Activated B cell treated with CpG ODN at 0.5 μM for 24 hours (primary cell): ENCODE measurements at regions not wholly inside any gene's neighbourhood (a gene's known extent, or its start where the extent isn't known, plus 50 kb on each side); places are given as distances from the start of the nearest gene placed in this dataset.

ENCODE experiments used
- ATAC-seq: fragments of 200-7000 bp; cut with Tn5 transposase; one replicate; pipeline ENCODE4 v1.10.0; 2021; ENCODE audit warnings: low read depth, mild to moderate bottlenecking, moderate library complexity
- CTCF ChIA-PET: fragments of 350-600 bp; sonication (Branson Sonifier 250); formaldehyde crosslinking; loops from one replicate; lab custom pipeline; 2021; ENCODE audit warnings: antibody characterized with exemption; lab: Charles Lee
- POLR2A ChIA-PET: fragments of 350-600 bp; sonication (Branson Sonifier 250); formaldehyde crosslinking; loops from one replicate; lab custom pipeline; 2021; ENCODE audit warnings: antibody characterized with exemption; lab: Charles Lee
- DNase-seq: peaks from one replicate; pipeline ENCODE4 v3.0.0; 2022
- H3K27ac Mint-ChIP-seq: one replicate; pipeline ENCODE4 v1.8.0; 2020; ENCODE audit warnings: mixed read lengths
- H3K27me3 Mint-ChIP-seq: one replicate; pipeline ENCODE4 v1.8.0; 2021; ENCODE audit warnings: mixed read lengths
- H3K36me3 Mint-ChIP-seq: one replicate; pipeline ENCODE4 v1.8.0; 2021; ENCODE audit warnings: low read depth, mixed read lengths
- H3K4me1 Mint-ChIP-seq: one replicate; pipeline ENCODE4 v1.8.0; 2021; ENCODE audit warnings: mixed read lengths
- H3K4me3 Mint-ChIP-seq: one replicate; pipeline ENCODE4 v1.8.0; 2020; ENCODE audit warnings: mild to moderate bottlenecking, mixed read lengths
- H3K9me3 Mint-ChIP-seq: one replicate; pipeline ENCODE4 v1.8.0; 2020; ENCODE audit warnings: mixed read lengths
- intact Hi-C: fragments of 100-400 bp; cut with micrococcal nuclease; formaldehyde crosslinking; loops from one replicate; pipeline ENCODE4 v1.15.1; 2024
- TF ChIP-seq, protein P1 (sequence below): fragments of 200-600 bp; IDR thresholded peaks from one replicate; pipeline ENCODE4 v1.8.0; 2022; ENCODE audit warnings: antibody characterized with exemption, mild to moderate bottlenecking

DNA sequence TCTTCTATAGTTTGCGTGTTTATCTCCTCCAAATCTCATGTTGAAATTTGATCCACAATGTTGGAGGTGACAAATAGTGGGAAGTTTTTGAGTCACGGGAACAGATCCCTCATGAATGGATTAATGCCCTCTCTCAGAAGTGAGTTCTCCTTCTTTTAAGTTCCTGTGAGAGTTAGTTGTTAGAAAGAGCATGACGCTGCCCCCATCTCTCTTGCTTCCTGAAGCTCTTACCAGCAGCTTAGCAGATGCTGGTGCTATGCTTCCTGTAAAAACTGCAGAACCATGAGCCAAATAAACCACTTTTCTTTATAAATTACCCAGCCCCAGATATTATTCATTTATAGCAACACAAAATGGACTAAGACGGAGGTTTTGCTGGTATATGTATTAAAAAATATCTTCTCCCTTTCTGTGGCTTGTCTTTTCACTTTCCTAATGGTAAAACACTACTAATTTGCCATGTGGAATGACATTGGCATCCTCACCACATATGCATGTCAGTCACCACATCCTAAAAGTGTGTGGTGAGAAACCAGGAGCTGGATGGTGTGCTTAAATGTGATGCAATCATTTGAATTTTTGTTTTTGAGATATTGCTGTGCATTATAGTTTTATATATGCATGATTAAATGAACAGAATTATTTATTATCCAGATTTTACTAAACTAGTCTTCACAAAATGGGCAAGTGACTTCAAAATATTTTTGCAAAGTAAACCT lies 449.3 kb downstream of the ADAMTS20 start:
- Mint-ChIP-seq H3K9me3 (no peaks in the 10 kb centered on the region), H3K27me3 (peaks cover 5% of the 10 kb centered on the region), H3K4me3 (no peak overlapping the region), H3K4me1 (no peaks in the 10 kb centered on the region), H3K27ac (no peak overlapping the region), H3K36me3 (no peaks in the 10 kb centered on the region)
- CTCF ChIA-PET = no interaction called here
- TF ChIP-seq, protein P1, sequence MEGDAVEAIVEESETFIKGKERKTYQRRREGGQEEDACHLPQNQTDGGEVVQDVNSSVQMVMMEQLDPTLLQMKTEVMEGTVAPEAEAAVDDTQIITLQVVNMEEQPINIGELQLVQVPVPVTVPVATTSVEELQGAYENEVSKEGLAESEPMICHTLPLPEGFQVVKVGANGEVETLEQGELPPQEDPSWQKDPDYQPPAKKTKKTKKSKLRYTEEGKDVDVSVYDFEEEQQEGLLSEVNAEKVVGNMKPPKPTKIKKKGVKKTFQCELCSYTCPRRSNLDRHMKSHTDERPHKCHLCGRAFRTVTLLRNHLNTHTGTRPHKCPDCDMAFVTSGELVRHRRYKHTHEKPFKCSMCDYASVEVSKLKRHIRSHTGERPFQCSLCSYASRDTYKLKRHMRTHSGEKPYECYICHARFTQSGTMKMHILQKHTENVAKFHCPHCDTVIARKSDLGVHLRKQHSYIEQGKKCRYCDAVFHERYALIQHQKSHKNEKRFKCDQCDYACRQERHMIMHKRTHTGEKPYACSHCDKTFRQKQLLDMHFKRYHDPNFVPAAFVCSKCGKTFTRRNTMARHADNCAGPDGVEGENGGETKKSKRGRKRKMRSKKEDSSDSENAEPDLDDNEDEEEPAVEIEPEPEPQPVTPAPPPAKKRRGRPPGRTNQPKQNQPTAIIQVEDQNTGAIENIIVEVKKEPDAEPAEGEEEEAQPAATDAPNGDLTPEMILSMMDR = no peak
- DNase-seq = no peak
- POLR2A ChIA-PET = no interaction called here
- intact Hi-C loops = no loop called here
- ATAC-seq = no peak

DNA sequence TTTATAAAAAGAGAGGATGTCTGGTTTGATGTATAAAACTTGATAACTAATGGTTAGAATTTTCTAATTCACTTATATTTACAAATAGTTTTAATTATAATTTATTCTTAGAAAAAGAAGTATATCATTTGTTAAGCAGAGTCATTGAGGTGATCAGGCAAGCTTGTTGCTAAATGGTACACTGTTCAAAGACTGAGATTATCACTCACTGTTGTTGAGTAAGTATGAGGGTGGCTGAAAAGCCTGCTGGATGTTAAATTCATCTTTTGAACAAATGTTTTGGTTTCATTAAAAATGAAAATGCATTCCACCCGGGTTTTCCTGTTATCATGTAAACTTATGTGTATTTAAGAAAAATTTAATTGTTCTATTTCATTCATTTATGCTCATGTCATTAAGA lies 451.8 kb downstream of the ADAMTS20 start:
- no peaks in the 10 kb centered on the region for H3K9me3 Mint-ChIP-seq

DNA sequence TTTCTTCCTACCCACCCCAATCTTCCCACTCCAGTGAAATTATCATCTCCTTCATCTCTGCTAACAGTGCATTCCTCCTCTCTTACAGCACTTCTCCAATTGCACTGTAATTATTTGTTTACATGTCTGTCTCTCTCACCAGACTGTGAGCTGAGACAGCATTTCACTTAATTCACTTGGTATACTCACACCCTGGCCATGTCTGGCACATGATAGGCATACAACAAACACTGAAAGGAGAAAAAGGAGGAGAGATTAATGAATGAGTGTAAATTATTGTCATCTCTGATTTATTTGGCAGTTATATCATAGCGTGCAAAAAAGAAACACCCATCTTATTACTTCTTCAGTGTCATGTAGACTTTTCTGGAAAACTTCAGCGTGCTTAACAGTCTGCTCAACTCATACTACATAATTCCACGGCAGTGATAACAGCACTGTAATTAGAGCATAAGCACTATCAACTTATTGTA lies 452.3 kb downstream of the ADAMTS20 start:
- intact Hi-C loops = no loop called here
- H3K9me3 Mint-ChIP-seq = no peaks in the 10 kb centered on the region
- CTCF ChIA-PET = no interaction called here
- ATAC-seq (no peak), DNase-seq (no peak)
- no peaks in the 10 kb centered on the region for H3K4me1 Mint-ChIP-seq
- H3K27ac Mint-ChIP-seq = no peak overlapping the region
- TF ChIP-seq, protein P1 = no peak
- no peak overlapping the region for H3K4me3 Mint-ChIP-seq
- no peaks in the 10 kb centered on the region for H3K36me3 Mint-ChIP-seq
- peaks cover 4% of the 10 kb centered on the region for H3K27me3 Mint-ChIP-seq
- POLR2A ChIA-PET = no interaction called here

More for the DNA sequence above, 451.8 kb downstream of the ADAMTS20 start:
- intact Hi-C loops = no loop called here
- Mint-ChIP-seq H3K4me1 (no peaks in the 10 kb centered on the region), H3K36me3 (no peaks in the 10 kb centered on the region), H3K4me3 (no peak overlapping the region), H3K27ac (no peak overlapping the region), H3K27me3 (peaks cover 5% of the 10 kb centered on the region)
- ChIA-PET CTCF (no interaction called here), POLR2A (no interaction called here)
- ATAC-seq (no peak), DNase-seq (no peak)
- TF ChIP-seq, protein P1 = no peak

DNA sequence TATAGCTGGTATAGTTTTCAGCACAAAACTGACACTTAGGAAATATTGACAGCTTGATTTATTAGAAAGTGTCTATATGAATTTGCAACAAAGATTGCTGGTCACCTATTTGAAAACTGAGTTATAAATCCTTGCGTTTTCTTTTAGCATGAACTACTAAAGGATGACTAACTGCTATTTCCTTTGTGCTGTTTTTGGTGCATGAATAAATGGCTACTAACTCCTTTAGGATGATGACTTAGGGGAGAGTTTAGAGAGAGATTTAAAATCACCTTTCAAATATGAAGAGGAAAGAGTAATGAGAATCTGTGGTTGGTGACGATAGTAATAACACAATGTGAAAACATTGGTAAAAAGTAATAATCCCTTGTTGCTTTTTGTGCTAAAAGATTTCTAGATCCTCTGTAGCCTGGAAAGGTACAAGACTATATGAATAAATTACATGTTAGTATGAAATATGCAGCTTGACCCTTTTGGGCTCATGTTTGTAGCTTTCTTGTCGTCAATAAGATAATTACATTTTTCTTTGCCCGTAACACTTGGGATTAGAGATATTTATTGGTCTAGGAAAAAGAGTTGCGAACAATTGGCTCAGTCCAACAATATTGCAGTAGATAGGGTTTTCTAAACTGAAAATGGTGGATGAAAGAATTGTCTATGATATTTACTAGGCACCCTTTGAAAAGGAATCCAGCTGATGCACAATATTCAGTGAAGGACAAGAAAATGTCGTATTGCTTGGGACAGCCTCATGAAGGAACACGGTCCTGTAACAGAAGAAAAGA lies 453.0 kb downstream of the ADAMTS20 start:
- TF ChIP-seq, protein P1 = no peak
- Mint-ChIP-seq H3K4me1 (no peaks in the 10 kb centered on the region), H3K27me3 (peaks cover 4% of the 10 kb centered on the region), H3K4me3 (no peak overlapping the region), H3K9me3 (no peaks in the 10 kb centered on the region), H3K36me3 (no peaks in the 10 kb centered on the region), H3K27ac (no peak overlapping the region)
- intact Hi-C loops = no loop called here
- ChIA-PET CTCF (no interaction called here), POLR2A (no interaction called here)
- ATAC-seq (no peak), DNase-seq (no peak)

DNA sequence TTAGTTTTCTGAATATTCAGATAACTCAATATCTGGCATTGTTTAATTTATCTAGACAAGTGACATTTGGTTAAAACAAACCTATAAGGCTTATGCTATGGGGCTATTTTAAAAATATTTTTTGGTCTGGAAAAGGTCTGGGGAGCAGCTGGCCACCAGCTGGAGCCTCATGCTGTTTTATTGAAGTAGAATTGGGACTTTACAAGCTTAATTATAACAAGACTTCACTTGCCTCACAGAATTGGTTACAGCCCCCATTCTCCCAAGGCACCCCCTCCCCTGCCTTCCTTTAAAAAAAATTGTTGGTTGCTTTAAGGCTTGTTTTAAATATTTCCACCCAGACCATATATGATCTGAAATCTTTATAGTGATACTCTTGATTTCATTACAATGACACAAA lies 453.9 kb downstream of the ADAMTS20 start:
- H3K4me3 Mint-ChIP-seq = no peak overlapping the region
- POLR2A ChIA-PET = no interaction called here
- CTCF ChIA-PET = no interaction called here
- no peaks in the 10 kb centered on the region for H3K9me3 Mint-ChIP-seq
- intact Hi-C loops = no loop called here
- H3K4me1 Mint-ChIP-seq = no peaks in the 10 kb centered on the region
- no peak overlapping the region for H3K27ac Mint-ChIP-seq
- TF ChIP-seq, protein P1 = no peak
- peaks cover 4% of the 10 kb centered on the region for H3K27me3 Mint-ChIP-seq
- ATAC-seq (no peak), DNase-seq (no peak)
- no peaks in the 10 kb centered on the region for H3K36me3 Mint-ChIP-seq
